OCI-LY7 (cell line): ENCODE measurements at regions not wholly inside any gene's neighbourhood (a gene's known extent, or its start where the extent isn't known, plus 50 kb on each side); places are given as distances from the start of the nearest gene placed in this dataset.

Experiments used
- EZH2phosphoT487 ChIP-seq: fragments of 200-600 bp; sonication (generic); IDR thresholded peaks from 2 replicates; pipeline ENCODE4 v1.6.1; 2018; ENCODE audit warnings: low read depth, borderline replicate concordance, mild to moderate bottlenecking, mixed run types, antibody characterized with exemption, low read length, moderate library complexity, mixed read lengths
- TF ChIP-seq, protein P1 (sequence below): fragments of 200-600 bp; sonication (generic); conservative IDR thresholded peaks from 2 replicates; pipeline ENCODE4 v1.5.1; 2014; ENCODE audit warnings: mild to moderate bottlenecking, antibody characterized with exemption, low read length, moderate library complexity, mixed read lengths

DNA sequence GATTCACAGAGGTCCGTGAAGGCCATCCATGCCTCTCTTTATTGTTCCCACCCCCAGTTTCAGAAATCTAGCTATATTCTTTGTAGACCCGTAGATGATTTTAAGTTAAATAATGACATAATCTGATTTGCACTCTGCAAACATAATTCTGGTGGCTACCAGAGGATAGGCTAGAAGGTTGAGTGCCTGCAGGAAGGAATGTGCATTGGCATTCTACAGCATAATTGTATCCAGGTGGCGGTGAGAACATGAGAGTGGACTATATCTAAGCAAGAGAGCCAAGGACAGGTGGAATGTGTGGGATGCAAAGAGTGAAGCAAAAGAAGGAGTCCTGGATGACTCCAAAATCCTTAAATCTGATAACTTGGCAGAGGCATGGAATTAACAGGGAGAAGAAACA is 298.5 kb upstream of the MME start:
- TF ChIP-seq, protein P1, sequence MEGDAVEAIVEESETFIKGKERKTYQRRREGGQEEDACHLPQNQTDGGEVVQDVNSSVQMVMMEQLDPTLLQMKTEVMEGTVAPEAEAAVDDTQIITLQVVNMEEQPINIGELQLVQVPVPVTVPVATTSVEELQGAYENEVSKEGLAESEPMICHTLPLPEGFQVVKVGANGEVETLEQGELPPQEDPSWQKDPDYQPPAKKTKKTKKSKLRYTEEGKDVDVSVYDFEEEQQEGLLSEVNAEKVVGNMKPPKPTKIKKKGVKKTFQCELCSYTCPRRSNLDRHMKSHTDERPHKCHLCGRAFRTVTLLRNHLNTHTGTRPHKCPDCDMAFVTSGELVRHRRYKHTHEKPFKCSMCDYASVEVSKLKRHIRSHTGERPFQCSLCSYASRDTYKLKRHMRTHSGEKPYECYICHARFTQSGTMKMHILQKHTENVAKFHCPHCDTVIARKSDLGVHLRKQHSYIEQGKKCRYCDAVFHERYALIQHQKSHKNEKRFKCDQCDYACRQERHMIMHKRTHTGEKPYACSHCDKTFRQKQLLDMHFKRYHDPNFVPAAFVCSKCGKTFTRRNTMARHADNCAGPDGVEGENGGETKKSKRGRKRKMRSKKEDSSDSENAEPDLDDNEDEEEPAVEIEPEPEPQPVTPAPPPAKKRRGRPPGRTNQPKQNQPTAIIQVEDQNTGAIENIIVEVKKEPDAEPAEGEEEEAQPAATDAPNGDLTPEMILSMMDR: no peak
- no peak for TF ChIP-seq EZH2phosphoT487
